Karpas-422 (cell line): ENCODE measurements at regions not wholly inside any gene's neighbourhood (a gene's known extent, or its start where the extent isn't known, plus 50 kb on each side); places are given as distances from the start of the nearest gene placed in this dataset.
A peak's percentile ranks its signal among the peaks of the same experiment; 100 is the strongest.

Source experiments
- DNase-seq: peaks from one replicate; pipeline ENCODE4 v3.0.0-alpha.2; 2015
- H2AFZ ChIP-seq: fragments of 200-600 bp; sonication (generic); 2 replicates; pipeline ENCODE4 v1.6.1; 2014; ENCODE audit warnings: antibody characterized with exemption, low read length, mixed read lengths
- H3K27ac ChIP-seq: fragments of 200-600 bp; sonication (generic); 2 replicates; pipeline ENCODE4 v1.5.1; 2014; ENCODE audit warnings: mild to moderate bottlenecking, low read length, moderate library complexity
- H3K27me3 ChIP-seq: fragments of 200-600 bp; sonication (generic); 2 replicates; pipeline ENCODE4 v1.6.1; 2014; ENCODE audit warnings: low read length, mixed read lengths
- H3K36me3 ChIP-seq: fragments of 200-600 bp; sonication (generic); 2 replicates; pipeline ENCODE4 v1.6.1; 2014; ENCODE audit warnings: low read length, mixed read lengths; ENCODE audit not compliant: insufficient read depth
- H3K4me1 ChIP-seq: fragments of 200-600 bp; sonication (generic); 2 replicates; pipeline ENCODE4 v1.6.1; 2014; ENCODE audit warnings: mild to moderate bottlenecking, low read length, mixed read lengths
- H3K4me2 ChIP-seq: fragments of 200-600 bp; sonication (generic); 2 replicates; pipeline ENCODE4 v1.6.1; 2014; ENCODE audit warnings: low read length, low read depth, mild to moderate bottlenecking; ENCODE audit not compliant: poor library complexity, severe bottlenecking
- H3K4me3 ChIP-seq: fragments of 200-600 bp; sonication (generic); 2 replicates; pipeline ENCODE4 v1.5.1; 2014; ENCODE audit warnings: mild to moderate bottlenecking, antibody characterized with exemption, low read length, mixed read lengths
- H3K79me2 ChIP-seq: fragments of 200-600 bp; sonication (generic); 2 replicates; pipeline ENCODE4 v1.6.1; 2014; ENCODE audit warnings: mild to moderate bottlenecking, low read length, mixed read lengths
- H3K9ac ChIP-seq: fragments of 200-600 bp; sonication (generic); 2 replicates; pipeline ENCODE4 v1.6.0; 2014; ENCODE audit warnings: low read length
- H3K9me2 ChIP-seq: fragments of 200-600 bp; sonication (generic), shearing (Covaris generic); replicated peaks from 2 replicates; pipeline ENCODE4 v1.6.0; 2014; ENCODE audit warnings: mild to moderate bottlenecking, low read length, moderate library complexity; ENCODE audit not compliant: insufficient read depth
- H3K9me3 ChIP-seq: fragments of 300-700, 200-600 bp; sonication (generic); 2 replicates; pipeline ENCODE4 v1.6.1; 2014; ENCODE audit warnings: low read length, mixed read lengths
- H4K20me1 ChIP-seq: fragments of 200-600 bp; sonication (generic); 2 replicates; pipeline ENCODE4 v1.6.1; 2014; ENCODE audit warnings: mild to moderate bottlenecking, antibody characterized with exemption, low read length, low read depth; ENCODE audit not compliant: insufficient read depth

DNA sequence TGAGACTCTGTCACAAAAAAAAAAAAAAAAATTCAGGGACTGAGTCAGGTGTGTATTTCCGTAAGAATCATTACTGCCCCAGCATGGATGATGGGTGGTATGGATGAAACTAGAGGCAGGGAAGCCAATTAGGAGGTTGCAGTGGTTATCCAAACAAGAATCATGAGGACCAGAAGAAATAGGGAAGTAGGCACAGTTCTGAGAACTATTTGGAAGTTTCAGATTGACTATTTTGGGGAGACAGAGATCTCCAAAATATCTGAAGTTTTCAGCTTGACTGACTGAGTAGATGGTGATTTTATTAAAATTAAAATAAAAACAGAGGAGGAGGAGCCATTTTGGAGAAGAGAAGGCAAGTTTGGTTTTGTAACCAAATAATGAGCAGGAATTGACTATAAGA, 119.4 kb upstream of the NRBF2 start:
- Histone ChIP-seq H3K9ac (no peak overlapping the region), H2AFZ (no peak overlapping the region), H3K4me3 (no peak overlapping the region), H3K4me1 (no peaks in the 10 kb centered on the region), H3K36me3 (no peaks in the 10 kb centered on the region), H3K4me2 (no peak overlapping the region), H3K9me3 (no peaks in the 10 kb centered on the region), H3K79me2 (no peaks in the 10 kb centered on the region), H3K9me2 (no peaks in the 10 kb centered on the region), H3K27me3 (no peaks in the 10 kb centered on the region), H3K27ac (no peak overlapping the region), H4K20me1 (no peaks in the 10 kb centered on the region)
- no peak for DNase-seq

DNA sequence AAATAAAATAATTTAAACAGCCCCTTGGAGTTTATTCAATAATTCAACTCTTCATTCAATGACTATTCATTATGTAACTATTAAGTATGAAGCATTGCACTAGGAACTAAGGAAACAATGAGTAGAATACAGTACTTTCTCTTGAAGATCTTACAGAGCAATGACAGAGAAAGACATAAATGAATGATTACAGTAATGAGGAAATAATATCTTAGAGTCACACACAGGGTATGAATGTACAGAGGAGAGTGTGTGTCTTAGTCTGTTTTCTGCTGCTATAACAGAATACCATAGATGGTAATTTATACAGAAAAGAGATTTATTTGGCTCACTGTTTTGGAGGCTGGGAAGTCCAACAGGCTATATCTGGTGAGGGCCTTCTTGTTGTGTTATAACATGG, 120.5 kb upstream of the NRBF2 start:
- H3K4me1 ChIP-seq, result no peaks in the 10 kb centered on the region
- no peak overlapping the region for H3K4me2 ChIP-seq
- H3K27ac ChIP-seq, result no peak overlapping the region
- DNase-seq, result no peak
- H3K27me3 ChIP-seq, result no peaks in the 10 kb centered on the region
- H2AFZ ChIP-seq, result no peak overlapping the region
- H3K36me3 ChIP-seq, result no peaks in the 10 kb centered on the region
- no peak overlapping the region for H3K4me3 ChIP-seq
- H3K9ac ChIP-seq, result no peak overlapping the region
- H3K9me2 ChIP-seq, result no peaks in the 10 kb centered on the region
- H3K9me3 ChIP-seq, result no peaks in the 10 kb centered on the region
- no peaks in the 10 kb centered on the region for H4K20me1 ChIP-seq
- H3K79me2 ChIP-seq, result no peaks in the 10 kb centered on the region

DNA sequence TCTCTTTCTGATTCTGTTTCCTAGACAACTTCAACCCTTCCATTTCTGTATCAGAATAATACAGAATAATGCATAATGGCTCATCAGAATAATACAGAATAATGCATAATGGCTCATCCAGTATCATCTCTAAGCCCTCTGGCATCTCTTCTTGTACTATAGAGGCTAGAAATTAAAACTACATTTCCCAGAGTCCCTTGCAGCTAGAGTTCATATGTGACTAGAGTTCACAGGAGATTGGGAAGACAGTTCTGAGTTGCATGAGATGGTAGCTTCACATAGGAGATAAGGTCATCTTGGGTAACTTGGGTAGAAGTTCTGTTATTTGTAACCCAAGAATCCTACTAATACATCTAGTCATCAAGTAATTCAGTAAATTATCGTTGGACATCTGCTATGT, 122.9 kb upstream of the NRBF2 start:
- Histone ChIP-seq H3K9me3 (no peaks in the 10 kb centered on the region), H3K4me1 (no peaks in the 10 kb centered on the region)
- DNase-seq, result no peak

DNA sequence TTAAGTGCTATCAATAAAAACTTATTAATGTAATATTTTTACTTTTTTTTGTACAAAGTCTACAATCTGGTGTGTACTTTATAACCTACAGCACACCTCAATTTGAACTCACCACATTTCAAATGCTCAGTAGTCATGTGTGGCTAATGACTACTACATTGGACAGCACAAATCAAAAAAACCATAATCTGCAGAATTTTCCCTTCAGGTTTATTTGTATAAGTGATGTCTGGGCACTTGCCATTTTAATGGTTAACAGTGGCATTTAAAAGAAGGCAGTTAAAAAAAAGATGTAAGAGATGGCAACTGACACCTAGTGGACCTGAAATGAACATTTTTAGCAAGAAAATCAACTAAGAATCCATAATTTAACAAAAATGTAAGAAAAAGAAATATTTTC, 124.6 kb upstream of the NRBF2 start:
- Histone ChIP-seq H3K9me3 (no peaks in the 10 kb centered on the region), H3K27ac (no peak overlapping the region), H4K20me1 (no peaks in the 10 kb centered on the region), H3K27me3 (no peaks in the 10 kb centered on the region), H3K4me3 (no peak overlapping the region), H3K9me2 (no peaks in the 10 kb centered on the region), H2AFZ (no peak overlapping the region), H3K4me2 (no peak overlapping the region), H3K9ac (no peak overlapping the region), H3K79me2 (no peaks in the 10 kb centered on the region), H3K36me3 (no peaks in the 10 kb centered on the region), H3K4me1 (no peaks in the 10 kb centered on the region)
- DNase-seq, result no peak

More for the DNA sequence above, 122.9 kb upstream of the NRBF2 start:
- Histone ChIP-seq H4K20me1 (no peaks in the 10 kb centered on the region), H3K27ac (no peak overlapping the region), H3K9me2 (no peaks in the 10 kb centered on the region), H3K4me3 (no peak overlapping the region), H3K9ac (no peak overlapping the region), H3K79me2 (no peaks in the 10 kb centered on the region), H3K36me3 (no peaks in the 10 kb centered on the region), H3K4me2 (no peak overlapping the region), H2AFZ (no peak overlapping the region), H3K27me3 (no peaks in the 10 kb centered on the region)

DNA sequence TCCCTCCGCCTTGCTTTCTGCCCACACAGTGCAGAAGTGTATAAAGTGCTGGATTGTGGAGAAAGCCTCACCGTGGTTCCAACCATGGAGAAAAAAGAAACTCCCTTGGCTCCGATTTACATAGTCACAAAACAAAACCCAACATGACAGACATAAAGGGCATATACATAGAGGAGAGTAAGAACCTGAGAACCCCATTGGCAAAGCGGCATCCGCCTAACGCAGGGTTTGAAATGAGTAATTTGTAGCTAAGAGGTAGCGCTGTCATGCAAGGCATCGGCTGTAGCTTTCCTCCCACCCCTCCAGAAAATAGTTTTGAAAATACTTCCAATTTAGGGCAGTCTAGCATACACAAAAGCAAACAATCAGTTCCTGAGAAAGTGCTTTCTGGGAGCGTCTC, 126.0 kb upstream of the NRBF2 start:
- H3K9ac ChIP-seq, result no peak overlapping the region
- H3K9me2 ChIP-seq, result no peaks in the 10 kb centered on the region
- no peak for DNase-seq
- no peak overlapping the region for H3K4me3 ChIP-seq
- no peak overlapping the region for H2AFZ ChIP-seq
- no peak overlapping the region for H3K27ac ChIP-seq
- no peaks in the 10 kb centered on the region for H3K79me2 ChIP-seq
- H3K9me3 ChIP-seq, result no peaks in the 10 kb centered on the region
- no peaks in the 10 kb centered on the region for H3K36me3 ChIP-seq
- H4K20me1 ChIP-seq, result no peaks in the 10 kb centered on the region
- no peak overlapping the region for H3K4me2 ChIP-seq
- H3K4me1 ChIP-seq, result no peaks in the 10 kb centered on the region
- H3K27me3 ChIP-seq, result no peaks in the 10 kb centered on the region

DNA sequence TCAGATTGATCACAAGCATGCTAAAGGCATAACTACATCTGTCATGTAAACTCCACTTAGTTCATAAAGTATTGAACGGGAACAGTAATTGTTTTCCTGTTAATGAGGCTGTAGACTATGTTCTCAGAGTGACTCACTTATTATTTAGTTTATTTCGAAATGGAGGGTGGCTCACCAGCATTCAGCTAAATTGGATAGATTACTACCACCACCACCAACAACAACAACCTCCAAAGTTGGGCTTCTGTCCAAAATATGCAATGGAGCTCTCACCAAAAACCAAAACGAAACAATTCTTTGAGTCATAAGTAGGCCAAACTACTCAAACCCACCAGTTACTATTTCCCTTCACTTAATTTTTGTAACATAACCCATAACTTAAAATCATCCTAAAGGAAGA, 127.9 kb upstream of the NRBF2 start:
- no peaks in the 10 kb centered on the region for H3K4me1 ChIP-seq
- no peak overlapping the region for H3K4me2 ChIP-seq
- H3K27ac ChIP-seq, result no peak overlapping the region

DNA sequence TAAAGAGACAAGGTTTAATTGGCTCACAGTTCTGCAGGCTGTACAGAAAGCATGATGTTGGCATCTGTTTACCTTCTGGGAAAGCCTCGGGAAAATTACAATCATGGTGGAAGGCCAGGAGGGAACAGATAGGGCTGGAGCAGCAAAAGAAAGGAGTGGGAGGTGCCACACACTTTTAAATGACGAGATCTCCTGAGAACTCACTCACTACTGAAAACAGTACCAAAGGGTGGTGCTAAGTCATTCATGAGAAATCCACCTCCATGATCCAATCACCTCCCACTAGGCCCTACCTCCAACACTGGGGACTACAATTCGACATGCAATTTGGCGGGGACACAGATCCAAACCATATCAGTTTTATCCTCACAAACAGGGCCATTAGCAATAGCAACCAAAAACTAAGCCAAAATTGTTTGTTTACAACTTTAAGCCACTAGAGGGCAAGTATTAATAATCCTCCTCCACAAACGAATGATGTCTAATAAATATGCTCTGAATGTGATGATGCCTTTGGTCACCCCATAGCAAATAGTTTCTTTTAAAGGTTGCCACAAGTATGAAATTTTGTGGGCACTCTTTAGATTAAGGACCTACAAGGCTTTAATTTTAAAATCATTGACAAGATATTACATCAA, 129.2 kb upstream of the NRBF2 start:
- Histone ChIP-seq H3K4me2 (no peak overlapping the region), H2AFZ (no peak overlapping the region), H3K9me2 (no peaks in the 10 kb centered on the region), H3K27me3 (no peaks in the 10 kb centered on the region), H3K36me3 (no peaks in the 10 kb centered on the region), H3K79me2 (no peaks in the 10 kb centered on the region), H3K4me1 (no peaks in the 10 kb centered on the region), H3K27ac (no peak overlapping the region), H3K4me3 (no peak overlapping the region), H4K20me1 (no peaks in the 10 kb centered on the region), H3K9ac (no peak overlapping the region), H3K9me3 (no peaks in the 10 kb centered on the region)
- peak; percentile 43 for DNase-seq

More for the DNA sequence above, 127.9 kb upstream of the NRBF2 start:
- Histone ChIP-seq H3K4me3 (no peak overlapping the region), H4K20me1 (no peaks in the 10 kb centered on the region), H2AFZ (no peak overlapping the region), H3K27me3 (no peaks in the 10 kb centered on the region), H3K36me3 (no peaks in the 10 kb centered on the region), H3K79me2 (no peaks in the 10 kb centered on the region), H3K9me2 (no peaks in the 10 kb centered on the region), H3K9me3 (no peaks in the 10 kb centered on the region), H3K9ac (no peak overlapping the region)
- DNase-seq, result no peak

DNA sequence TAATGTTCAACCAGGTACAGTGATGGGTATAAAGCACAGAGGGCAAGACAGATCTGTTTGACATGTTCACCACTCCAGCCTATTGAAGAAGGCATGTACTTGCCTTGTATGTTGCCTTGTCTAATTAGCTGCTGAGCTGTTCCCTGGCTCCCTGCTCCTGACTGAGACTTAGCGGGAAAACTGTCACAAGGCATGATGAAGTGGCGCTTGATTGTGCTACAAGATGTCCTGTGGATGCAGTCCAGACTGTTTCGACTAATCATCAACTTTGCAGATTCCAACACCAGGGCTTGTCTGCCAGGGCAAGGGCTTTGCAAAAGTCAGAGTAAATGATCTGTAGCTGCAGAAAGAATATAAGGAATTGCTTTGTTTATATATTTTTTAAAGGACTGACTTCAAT, 136.2 kb upstream of the NRBF2 start:
- no peaks in the 10 kb centered on the region for H3K36me3 ChIP-seq
- no peak overlapping the region for H2AFZ ChIP-seq
- no peak overlapping the region for H3K4me2 ChIP-seq
- H3K4me3 ChIP-seq, result no peak overlapping the region
- H4K20me1 ChIP-seq, result no peaks in the 10 kb centered on the region
- no peaks in the 10 kb centered on the region for H3K9me2 ChIP-seq
- no peak overlapping the region for H3K27ac ChIP-seq
- H3K27me3 ChIP-seq, result no peaks in the 10 kb centered on the region
- H3K9me3 ChIP-seq, result no peaks in the 10 kb centered on the region
- DNase-seq, result no peak
- H3K4me1 ChIP-seq, result no peaks in the 10 kb centered on the region
- H3K9ac ChIP-seq, result no peak overlapping the region
- H3K79me2 ChIP-seq, result no peaks in the 10 kb centered on the region

DNA sequence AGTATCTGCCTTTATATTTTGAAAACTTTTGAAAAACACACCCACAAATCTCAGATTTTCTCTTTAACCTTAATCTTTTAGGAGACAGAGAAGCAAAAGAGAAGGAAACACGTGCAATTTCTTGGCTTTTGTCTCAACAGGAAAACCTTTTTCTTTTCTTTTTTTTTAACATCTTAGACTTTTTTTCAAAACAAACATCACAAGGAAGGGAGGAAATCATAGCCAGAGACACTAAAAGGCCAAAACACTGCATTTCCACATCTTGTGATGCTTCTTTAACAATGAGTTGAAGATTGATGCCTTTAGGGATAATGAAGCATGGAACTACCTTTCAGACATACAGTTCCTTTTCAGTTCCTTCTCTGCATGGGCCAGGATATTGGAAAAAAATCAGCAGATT, 136.6 kb upstream of the NRBF2 start:
- H3K79me2 ChIP-seq, result no peaks in the 10 kb centered on the region
- no peaks in the 10 kb centered on the region for H3K36me3 ChIP-seq
- H3K4me1 ChIP-seq, result no peaks in the 10 kb centered on the region
- no peaks in the 10 kb centered on the region for H3K27me3 ChIP-seq
- no peak overlapping the region for H3K4me2 ChIP-seq
- DNase-seq, result no peak
- H2AFZ ChIP-seq, result no peak overlapping the region
- H3K9me2 ChIP-seq, result no peaks in the 10 kb centered on the region
- H3K27ac ChIP-seq, result no peak overlapping the region
- no peak overlapping the region for H3K9ac ChIP-seq
- H3K9me3 ChIP-seq, result no peaks in the 10 kb centered on the region
- H4K20me1 ChIP-seq, result no peaks in the 10 kb centered on the region
- no peak overlapping the region for H3K4me3 ChIP-seq
